NCI-H82 treated with DMSO at 0.1 percent for 48 hours (cell line): ENCODE measurements at regions not wholly inside any gene's neighbourhood (a gene's known extent, or its start where the extent isn't known, plus 50 kb on each side); places are given as distances from the start of the nearest gene placed in this dataset.

Source experiments
- DNase-seq: peaks from one replicate; lab custom pipeline; 2025; ENCODE audit not compliant: unreplicated experiment; lab: John Stamatoyannopoulos, UW

DNA sequence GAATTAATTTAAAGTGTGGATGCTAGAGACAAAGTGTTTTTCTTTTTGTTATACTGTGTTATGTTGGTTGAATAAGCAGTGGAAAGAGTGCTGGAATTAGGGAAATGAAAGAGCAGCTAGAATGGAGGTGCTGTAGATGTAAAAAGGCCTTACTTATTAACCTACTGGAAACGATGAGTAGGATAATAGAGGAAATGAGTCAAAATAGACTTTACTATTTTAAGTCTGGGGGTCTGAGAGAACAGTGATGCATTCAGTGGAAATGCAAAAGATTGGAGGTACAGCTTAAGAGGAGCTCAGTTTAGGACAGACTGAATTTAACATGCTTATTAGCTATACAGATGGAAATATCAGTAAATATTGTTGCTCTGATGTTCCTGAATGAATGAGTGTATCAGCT lies 674.0 kb downstream of the OTOL1 start:
- DNase-seq: no peak

DNA sequence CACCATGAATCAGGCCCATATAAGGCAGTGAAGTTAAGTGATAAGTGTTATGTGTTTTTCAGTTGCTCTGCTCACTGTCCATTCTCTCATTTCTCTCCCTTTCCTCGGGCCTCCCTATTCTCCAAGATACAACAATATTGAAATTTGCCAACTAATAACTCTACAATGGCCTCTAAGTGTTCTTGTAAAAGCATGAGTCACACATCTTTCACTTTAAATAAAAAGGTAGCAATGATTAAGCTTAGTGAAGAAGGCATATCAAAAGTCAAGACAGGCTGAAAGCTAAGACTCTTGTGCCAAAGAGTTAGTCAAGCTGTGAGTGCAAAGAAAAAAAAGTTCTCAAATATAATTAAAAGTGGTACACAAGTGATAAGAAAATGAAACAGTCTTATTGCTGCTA lies 675.4 kb downstream of the OTOL1 start:
- DNase-seq: no peak

DNA sequence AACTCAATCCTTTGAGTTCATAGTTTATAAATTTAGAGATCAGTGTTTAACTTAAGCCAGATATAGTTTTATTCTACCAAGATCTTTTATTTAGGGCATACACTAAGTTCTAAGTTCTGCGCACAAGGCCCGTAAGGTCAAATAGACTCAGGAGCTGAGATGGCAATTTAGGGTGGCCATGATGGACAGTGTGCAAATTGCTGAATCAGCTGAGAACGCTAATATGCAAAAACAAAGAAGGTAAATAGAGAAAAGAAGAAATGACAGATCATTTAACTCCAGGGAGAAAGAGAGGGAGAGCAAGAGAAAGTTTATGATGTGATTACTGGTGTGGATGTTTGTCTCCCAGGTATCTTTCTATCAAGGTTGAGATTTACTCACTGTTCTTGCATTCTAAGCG lies 678.5 kb downstream of the OTOL1 start:
- DNase-seq: no peak

DNA sequence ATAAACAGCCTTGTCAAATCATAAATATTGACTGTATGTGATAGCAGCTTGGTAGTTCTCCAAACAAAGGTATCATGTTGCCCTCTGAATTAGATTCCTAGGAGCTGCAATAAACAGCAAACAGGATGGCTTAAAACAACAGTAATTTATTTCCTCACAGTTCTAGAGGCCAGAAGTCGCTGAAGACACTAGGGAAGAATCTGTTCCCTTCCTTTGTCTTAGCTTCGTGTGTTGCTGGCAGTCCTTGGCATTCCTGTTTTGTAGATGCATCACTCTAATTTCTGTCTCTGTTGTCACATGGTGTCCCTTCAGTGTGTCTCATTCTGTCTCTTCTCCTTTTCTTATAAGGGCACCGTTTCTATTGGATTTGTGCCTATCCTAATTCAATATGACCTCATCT lies 679.3 kb downstream of the OTOL1 start:
- DNase-seq: no peak

DNA sequence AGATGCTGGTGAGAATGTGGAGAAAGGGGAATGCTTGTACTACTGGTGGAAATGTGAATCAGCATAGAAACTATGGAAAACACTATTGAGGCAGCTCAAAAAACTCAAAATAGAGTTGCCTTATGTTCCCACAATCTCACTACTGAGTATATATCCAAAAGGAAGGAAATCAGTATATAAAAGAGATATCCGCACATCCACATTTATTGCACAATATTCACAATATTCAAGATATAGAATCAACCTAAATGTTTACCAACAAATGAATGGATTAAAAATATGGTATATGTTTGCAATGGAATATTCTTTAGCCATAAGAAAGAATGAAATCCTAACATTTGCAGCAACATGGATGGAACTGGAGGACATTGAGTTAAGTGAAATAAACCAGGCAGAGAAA lies 686.8 kb downstream of the OTOL1 start:
- DNase-seq: no peak

DNA sequence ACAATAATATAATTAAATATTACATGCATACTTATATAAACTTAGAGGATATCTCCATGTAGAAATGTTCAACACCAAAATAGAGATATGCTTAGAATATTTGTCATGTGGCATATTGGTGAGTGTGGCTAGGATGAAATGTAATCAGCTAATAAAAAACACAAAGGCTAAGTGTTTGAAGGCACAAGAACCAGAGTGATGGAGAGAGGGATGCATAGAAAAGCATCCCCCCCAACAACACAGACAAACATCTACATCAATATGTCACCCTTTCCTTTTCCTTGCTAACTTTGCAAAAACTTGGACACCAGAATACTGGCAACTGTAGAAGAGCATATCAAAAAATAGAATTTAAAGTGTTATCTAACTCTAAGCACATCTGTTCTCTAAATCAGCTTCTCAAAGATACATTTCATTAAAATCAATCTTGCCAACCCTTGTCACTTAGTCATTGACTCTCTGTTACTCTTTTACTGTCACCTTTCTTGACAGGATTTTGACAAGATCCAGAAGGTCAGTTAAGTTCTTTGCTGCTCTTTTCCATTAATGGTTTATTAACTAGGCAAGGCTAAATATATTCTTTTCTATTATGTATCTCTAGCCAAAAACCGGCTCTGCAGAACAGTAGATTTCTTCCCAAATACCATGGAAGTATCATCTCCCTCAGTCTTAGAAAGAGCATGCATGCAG lies 695.9 kb downstream of the OTOL1 start:
- no peak for DNase-seq

DNA sequence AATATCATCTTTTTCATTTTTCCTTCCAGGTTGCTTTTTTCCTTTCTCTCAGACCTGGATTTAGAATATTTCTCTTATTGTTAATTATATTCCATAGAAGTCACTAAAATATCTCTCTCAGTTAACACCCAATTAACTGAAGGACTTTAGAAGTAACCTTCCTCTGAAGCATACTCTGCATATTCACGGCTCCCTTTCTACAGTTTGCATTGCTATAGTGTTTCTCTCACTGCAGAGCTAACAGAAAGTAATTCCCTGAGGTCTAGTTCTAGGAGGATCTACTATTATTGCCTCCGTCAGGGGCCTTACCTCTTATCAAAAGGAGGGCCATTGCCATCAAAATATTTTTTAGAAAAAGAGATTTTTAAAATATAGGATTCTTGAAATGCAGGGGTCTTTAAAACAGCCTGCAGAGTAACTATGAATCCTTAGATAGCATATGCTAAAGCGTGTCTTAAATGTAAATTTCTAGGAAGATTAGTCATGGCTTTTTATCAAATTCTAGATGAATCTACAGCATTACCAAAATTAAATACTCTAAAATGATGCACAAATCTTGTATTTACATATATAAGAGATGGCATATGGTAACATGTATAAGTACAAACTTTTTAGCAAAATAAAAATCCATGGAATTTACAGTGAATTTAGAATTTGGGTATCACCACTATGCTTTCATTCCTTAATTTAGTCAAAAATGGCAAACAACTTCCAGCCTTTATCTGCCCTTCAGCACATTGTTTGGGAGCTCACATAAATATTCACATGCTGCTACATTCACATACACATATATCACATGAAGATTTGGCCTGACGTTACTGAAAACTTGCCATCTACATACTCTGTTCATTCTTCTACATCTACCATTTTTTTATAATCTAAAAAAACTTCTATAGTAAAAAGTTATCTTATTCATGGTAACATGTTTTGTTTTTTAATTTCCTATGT lies 696.8 kb downstream of the OTOL1 start:
- DNase-seq: no peak

DNA sequence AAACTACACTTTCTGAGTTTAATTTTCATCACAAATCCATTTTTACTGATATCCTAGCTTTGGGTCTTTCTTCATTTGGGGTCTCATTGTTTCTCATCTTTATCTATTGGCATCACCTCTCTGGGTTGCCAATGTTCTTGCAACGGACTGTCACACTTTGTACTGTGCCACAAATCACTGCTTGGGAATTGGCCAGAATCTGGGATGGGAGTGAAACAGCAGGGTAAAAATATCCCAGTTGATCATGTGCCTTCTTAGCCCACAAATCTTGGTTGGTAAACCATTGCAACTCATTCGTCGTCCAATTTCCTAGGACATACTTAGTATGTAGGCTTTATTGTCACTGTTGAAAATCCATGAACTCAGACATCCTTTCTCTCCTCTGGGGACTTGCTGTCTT lies 698.5 kb downstream of the OTOL1 start:
- no peak for DNase-seq

DNA sequence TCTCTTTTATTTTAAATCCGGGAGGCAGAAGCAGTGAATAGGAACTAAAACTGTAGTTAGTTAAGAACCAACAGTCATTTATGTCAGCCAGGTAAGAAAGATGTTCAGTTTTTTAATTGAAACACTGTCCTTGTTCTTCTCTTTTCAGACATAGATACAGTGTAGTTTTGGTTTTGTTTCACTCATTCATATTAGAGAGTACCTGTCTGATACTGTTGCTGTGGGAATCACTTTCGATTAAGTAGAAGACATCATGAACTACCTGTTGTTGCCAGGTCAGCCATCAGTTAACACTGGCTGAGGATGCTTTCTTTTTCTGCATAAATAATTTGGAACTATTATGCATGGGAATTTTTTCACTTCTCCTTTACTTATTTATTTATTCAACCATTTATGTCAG lies 700.4 kb downstream of the OTOL1 start:
- no peak for DNase-seq

DNA sequence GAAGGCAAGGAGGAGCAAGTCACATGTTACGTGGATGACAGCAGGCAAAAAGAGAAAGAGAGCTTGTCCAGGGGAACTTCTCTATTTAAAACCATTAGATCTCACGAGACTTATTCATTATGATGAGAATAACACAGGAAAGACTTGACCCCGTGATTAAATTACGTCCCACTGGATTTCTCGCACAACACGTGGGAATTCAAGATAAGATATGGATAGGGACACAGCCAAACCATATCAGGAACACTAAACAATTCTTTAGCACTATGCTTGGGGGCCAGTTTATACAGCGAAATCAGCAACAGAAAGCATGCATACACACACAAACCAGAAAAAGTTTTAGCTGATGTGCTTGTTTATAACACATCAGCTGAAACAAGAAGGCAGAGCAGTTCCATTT lies 704.2 kb downstream of the OTOL1 start:
- no peak for DNase-seq

DNA sequence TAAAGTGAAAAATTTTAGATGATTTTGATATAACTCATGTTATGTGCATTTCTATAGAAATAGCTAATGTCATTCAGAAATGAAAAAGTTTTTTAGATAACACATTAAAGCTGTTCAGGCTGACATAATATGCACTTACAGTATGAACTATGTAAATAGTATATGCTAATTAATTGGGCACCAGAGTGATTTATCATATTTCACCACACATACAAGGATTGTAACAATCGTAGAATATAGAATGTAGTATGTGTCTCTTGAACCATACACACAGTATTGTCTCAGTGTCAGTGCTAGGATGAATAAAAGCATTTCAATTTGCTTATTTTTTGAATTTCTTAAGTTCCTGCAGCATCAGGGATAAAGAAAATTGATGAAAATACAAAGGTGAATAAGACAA lies 710.0 kb downstream of the OTOL1 start:
- no peak for DNase-seq

DNA sequence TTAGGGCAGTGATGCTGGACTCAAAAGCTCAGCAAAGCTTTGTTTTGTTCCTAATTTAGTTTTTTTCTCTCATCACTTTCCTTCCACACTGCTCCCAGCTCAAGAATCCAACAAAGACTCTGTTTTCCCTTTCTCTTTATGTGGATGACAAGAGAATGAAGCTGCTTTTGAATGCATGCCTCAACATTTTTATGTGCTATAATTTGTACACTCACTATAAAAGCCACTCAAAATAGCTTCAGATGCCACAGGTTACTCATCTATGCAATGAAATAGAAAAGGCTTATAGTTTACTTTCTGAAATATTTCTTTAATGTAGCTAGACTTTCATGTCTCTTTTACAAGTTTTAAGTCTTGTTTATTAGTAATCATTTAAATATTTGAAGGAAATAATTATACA lies 714.9 kb downstream of the OTOL1 start:
- no peak for DNase-seq

DNA sequence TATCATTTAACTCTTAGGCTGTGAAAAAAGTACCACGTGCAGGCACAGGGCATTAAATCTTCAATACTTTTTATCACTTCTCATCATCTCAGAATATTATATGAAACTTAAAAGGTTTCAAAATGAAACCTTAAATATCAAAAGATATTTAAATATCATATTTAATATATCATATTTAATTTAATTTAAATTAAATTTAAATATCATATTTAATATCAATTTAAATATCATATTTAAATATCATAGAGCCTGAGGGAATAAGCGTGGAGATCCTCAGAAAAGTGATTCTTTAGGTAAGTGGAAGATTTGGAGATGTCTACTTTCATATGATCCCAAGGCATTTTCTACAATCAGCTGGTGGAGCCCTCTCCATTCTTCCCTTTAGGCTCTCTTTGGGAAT lies 716.6 kb downstream of the OTOL1 start:
- no peak for DNase-seq

DNA sequence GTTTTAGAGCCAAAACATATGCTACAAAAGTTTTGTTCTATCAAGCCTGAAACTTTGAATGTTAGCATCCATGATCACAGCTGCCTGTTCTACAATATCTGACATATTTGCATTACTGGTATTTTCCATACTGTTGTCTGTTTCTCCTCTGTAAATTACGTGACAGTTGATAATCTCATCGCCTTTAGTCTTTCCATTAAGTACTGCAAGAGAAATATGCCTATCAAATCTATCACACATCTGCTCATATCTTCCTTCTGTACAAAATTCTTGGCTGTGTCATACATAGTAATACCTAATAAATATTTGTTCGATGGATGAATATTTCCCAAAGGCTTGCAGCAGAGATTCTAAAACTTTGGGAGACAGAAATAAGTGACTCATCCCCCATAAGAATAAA lies 717.3 kb downstream of the OTOL1 start:
- DNase-seq: no peak

DNA sequence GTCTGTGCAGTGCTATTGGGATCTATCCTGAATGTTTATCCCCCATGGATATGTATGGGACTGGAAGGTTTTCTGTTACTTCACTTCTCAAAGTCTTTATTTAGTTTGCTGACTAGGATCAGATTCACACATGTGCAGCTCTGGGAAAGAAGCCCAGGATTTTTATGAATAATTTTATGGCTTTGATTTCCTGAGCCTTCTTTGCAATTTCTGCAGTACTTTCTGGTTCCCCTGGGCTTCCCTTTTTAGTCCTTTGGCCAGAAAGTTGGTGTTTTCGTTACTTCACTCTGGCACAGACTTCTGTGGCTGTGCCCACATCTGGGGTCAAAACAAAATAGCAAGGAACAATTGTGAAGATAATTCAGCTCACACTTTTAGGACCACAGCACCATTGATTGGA lies 721.0 kb downstream of the OTOL1 start:
- DNase-seq: no peak

DNA sequence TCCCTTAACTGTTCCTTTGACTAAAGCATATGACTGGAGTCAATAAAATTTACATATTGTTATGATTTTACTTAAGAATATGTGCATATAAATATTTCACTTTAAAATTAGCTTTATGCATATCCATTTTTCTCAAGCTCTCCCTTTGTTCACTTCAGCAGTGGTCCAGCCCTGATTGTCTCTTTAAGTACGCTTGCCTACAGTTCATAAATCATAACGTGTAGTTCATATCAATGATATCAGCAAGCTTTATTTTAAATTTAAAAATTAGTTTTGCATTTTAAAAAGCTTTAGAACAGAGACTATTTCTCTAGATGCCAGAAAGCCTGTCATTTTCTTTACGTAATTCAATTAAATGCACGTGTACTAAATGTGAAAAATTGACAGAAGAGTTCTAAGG lies 721.9 kb downstream of the OTOL1 start:
- DNase-seq: no peak

DNA sequence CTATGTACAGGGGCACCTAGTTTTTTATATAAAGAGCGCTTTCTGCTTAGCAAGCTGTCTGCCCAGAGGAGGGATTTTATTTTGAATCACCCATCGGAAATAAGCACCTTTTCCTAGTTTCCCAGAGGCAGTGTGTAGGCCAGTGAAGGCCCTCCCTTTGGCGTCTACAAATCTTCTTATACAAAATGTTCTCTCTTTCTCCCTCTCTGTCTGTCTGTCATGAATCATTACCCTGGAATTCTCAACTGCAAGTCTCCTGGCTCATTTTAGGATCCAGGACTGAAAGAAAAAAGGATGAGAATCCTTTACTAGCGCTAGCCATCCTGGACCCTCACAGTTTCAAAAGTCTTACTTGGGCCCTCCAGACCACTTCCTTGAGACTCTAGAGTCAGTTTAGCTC lies 728.1 kb downstream of the OTOL1 start:
- no peak for DNase-seq

DNA sequence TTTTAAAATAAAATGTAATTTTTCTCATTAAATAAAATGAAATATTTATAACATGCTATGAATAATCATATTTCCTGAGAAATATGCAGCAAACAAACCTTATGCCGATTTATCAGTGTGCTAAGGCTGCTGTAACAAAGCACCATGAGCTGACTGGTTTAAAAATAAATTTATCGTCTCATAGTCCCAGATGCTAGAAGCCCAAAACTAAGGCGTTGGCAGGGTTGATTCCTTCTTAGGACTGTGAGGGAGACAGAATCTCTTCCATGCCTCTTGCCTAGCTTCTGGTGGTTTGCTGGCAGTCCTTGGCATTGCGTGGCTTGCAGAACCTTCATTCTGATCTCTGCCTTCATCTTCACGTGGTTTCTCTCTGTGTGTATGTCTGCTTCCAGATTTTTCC lies 740.3 kb downstream of the OTOL1 start:
- no peak for DNase-seq

DNA sequence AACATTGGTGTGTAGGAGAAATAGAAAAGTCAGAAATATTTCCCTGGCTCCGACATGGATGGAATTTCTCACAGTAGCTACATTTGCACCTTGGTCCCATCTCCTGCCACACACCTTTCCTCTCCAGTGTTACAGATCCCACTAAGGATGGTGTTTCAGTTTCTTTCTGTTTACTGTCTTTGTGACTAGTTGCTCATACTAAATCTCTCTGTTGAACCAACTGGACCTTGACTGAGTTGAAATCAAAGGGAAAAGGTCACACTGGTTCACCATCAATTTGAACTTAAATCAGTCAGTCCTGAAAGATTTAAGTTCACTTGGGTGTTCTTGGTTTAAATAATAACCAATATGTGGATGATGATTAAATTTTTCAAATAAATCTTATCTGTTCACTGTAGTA lies 754.2 kb downstream of the OTOL1 start:
- DNase-seq: no peak

DNA sequence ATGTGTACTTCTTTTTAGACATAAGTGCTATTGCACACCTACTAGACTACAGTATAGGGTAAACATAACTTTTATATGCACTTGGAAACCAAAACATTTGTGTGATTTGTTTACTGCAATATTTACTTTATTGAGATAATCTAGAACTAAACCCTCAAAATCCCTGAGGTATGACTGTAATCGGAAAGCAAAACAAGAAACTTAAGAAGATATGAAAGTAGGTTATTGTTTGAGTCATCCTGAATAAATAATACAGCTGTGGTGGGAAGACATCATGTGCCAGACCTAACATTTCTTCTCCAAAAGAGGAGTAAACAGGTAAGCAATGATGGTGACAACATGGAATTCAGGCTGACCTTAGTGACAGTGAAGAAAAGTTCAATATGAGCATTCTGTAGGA lies 765.5 kb downstream of the OTOL1 start:
- no peak for DNase-seq

DNA sequence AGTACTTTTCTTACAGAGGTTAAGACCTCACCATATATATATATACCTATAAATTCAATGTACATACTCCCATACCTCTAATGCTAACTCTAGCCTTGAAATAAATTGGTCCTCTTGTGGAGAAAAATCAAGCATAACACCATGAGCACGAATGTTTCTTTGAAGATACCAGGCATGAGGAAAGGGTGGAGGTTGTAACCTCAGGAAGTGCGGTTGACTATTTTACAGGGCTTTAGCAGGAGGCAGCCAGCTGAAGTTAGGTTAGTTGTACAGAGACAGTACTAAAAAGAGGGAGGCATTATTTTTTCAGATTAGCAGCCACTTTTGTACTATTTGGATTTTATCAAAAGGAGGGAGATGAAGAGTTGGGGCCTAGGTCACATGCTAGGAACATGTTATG lies 767.0 kb downstream of the OTOL1 start:
- no peak for DNase-seq

DNA sequence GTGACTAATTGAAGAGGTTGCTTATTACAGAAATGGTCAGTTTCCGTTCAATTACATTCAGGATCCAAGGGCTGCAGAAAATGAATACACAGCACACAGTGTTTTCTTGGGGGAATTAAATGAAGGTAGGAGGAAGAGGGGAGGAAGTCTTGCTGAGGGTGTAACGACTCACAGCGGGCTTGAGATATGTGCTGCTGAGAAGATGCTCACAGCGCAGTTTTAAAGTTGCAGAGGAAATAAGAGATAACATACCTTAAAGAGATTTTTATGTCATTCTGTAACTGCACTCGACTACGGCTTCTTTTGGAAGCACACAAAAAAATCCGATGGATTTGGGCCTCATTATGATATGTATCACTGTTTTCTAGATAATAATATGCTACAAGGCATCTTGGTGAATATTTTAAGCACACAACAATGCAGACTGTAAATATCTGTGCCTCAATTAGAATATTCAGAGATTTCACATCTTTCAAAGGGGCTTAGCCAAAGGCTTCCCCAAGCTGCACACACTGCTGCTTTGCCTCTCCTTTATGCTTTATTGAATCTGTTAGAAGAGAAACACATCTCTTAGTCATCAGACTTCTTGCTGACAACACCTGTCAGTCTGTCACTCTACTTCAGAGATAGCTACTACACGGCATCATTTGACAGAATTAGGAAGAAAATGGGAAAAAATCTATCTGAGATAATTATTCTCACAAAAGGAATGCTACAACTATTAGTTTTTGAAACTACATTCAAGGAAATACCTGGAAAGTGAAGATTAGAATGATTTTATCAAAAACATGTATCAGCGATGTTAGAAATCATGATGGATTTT lies 773.2 kb downstream of the OTOL1 start:
- DNase-seq: no peak
